Ascending aorta (tissue), 2 donors: ENCODE measurements at regions not wholly inside any gene's neighbourhood (a gene's known extent, or its start where the extent isn't known, plus 50 kb on each side); places are given as distances from the start of the nearest gene placed in this dataset.

Source experiments
- DNase-seq, 2 donors: peaks; one replicate each; pipeline ENCODE4 v3.0.0-alpha.2; 2019; ENCODE audit warnings: low spot score in 2 of 2
- H3K27ac ChIP-seq, 2 donors: fragments of 200-600 bp; sonication (generic); one replicate each; pipeline ENCODE4 v1.5.1; 2016 to 2017; ENCODE audit warnings: mild to moderate bottlenecking in 1 of 2
- H3K27me3 ChIP-seq: fragments of 200-600 bp; sonication (generic); one replicate; pipeline ENCODE4 v1.5.1; 2017
- H3K36me3 ChIP-seq, 2 donors: fragments of 200-600 bp; sonication (generic); one replicate each; pipeline ENCODE4 v1.5.1; 2016
- H3K4me1 ChIP-seq, 2 donors: fragments of 200-600 bp; sonication (generic); one replicate each; pipeline ENCODE4 v1.5.1; 2016 to 2017; ENCODE audit warnings: mild to moderate bottlenecking in 1 of 2
- H3K4me3 ChIP-seq, 2 donors: fragments of 200-600 bp; sonication (generic); one replicate each; pipeline ENCODE4 v1.5.1; 2016 to 2017; ENCODE audit warnings: mild to moderate bottlenecking in 1 of 2
- H3K9me3 ChIP-seq, 2 donors: fragments of 200-600 bp; sonication (generic); one replicate each; pipeline ENCODE4 v1.5.1; 2016
- CTCF ChIP-seq, 3 experiments: fragments of 200-600 bp in 2 of 3; fragments of 450-650 bp in 1 of 3; sonication (generic) in 2 of 3; IDR thresholded peaks; one replicate each; pipeline ENCODE4 v1.5.1; 2016 to 2019; ENCODE audit warnings: antibody characterized with exemption in 3 of 3, mild to moderate bottlenecking in 1 of 3, moderate library complexity in 1 of 3
- intact Hi-C: fragments of 100-400 bp; cut with DNase I; formaldehyde crosslinking; loops from one replicate; pipeline ENCODE4 v1.15.1; 2023

- Histone ChIP-seq H3K4me1 (peaks cover 2 to 27% of the 10 kb centered on the region in 2 donors), H3K4me3 (no peak overlapping the region), H3K9me3 (no peaks in the 10 kb centered on the region), H3K27me3 (no peaks in the 10 kb centered on the region), H3K36me3 (no peaks in the 10 kb centered on the region), H3K27ac (peak overlapping the region; percentile 61 to 65)
- no peak for DNase-seq
- TF ChIP-seq CTCF (IDR thresholded peaks at IDR 0.05): no peak
- intact Hi-C loops: loop anchor here (5.0 kb wide), 2 partner anchors 89 to 226 kb away; no protein-coding TSS in a partner anchor
Observed at GRCh38 chr13:33452873-33453517, 167.4 kb upstream of the STARD13 start.

DNA sequence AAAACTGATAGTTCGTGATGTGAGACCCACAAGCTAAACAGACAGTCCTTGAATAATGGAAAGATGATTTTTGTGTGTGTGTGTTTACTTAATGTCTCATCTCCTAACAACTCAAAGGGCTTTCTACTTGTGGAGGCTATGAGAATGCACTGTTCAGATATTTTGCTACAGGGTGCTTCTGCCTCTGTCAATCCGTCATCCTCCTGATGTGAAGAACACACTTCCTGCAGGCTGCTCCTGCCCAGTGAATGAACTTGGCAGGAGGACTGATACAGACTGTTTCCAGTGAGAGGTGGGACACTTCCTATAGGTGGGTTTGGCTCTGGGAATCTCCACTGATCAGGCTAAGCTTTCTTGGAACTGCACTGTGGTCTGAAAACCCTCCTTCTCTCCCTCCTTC, 168.4 kb upstream of the STARD13 start:
- peak overlapping the region; percentile 62 to 70 for H3K27ac ChIP-seq

DNA sequence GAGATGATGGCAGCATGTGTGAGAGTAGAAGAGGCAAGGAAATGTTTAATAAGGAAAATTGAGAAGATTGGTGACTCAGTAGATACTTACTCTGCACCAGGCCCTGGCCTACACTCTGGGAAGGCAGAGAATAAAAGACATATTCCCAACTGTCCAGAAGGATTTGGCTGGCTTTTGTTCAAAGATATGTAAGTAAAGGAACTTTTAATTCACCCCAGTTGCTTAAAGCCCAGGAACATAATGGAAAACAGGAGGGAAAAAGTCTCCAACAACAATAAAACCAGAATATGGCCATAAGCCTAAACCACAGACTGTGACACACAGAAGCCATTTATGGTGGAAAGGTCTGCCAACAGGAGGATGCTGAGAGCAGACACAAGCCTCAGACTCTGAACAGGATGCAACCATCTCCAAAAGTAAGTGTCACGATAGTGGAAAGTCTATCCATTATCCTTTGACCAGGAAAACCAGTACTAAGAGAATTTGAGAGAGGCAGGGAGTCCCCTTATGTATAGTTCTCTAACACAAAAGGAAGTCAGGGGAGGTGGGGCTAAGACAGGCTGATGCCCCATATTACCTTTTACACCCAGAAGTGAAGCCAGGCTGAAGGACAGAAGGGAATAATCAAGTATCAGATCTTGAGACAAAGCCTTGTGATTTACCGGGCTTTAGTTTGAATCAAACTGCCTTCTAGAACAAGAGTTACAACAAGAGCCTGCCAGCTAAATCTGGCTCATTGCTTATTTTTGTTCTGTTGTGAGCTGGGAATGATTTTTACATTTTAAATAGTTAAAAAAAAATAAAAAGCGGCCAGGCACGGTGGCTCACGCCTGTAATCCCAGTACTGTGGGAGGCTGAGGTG, 169.5 kb upstream of the STARD13 start:
- H3K4me1 ChIP-seq: peaks cover 2 to 27% of the 10 kb centered on the region in 2 donors
- intact Hi-C loops: loop anchor here (5.0 kb wide), 2 partner anchors 87 to 228 kb away; no protein-coding TSS in a partner anchor
- no peaks in the 10 kb centered on the region for H3K27me3 ChIP-seq
- no peaks in the 10 kb centered on the region for H3K36me3 ChIP-seq
- H3K4me3 ChIP-seq: no peak overlapping the region
- no peak for DNase-seq
- H3K9me3 ChIP-seq: peaks cover 2 to 15% of the 10 kb centered on the region in 2 donors
- peak overlapping the region; percentile 62 to 70 for H3K27ac ChIP-seq
- TF ChIP-seq CTCF (IDR thresholded peaks at IDR 0.05): no peak

More for the DNA sequence above, 168.4 kb upstream of the STARD13 start:
- DNase-seq: no peak
- Histone ChIP-seq H3K4me3 (no peak overlapping the region), H3K36me3 (no peaks in the 10 kb centered on the region), H3K4me1 (peaks cover 2 to 27% of the 10 kb centered on the region in 2 donors), H3K9me3 (peaks cover 0 to 4% of the 10 kb centered on the region in 2 donors), H3K27me3 (no peaks in the 10 kb centered on the region)
- intact Hi-C loops: loop anchor here (5.0 kb wide), 2 partner anchors 88 to 227 kb away; no protein-coding TSS in a partner anchor
- TF ChIP-seq CTCF (IDR thresholded peaks at IDR 0.05): no peak

- Histone ChIP-seq H3K36me3 (no peaks in the 10 kb centered on the region), H3K9me3 (peaks cover 8 to 23% of the 10 kb centered on the region in 2 donors), H3K27me3 (no peaks in the 10 kb centered on the region), H3K27ac (no peak overlapping the region), H3K4me3 (no peak overlapping the region), H3K4me1 (peaks cover 2 to 5% of the 10 kb centered on the region in 2 donors)
- TF ChIP-seq CTCF (IDR thresholded peaks at IDR 0.05): no peak
- DNase-seq: no peak
- intact Hi-C loops: no loop called here
Observed at GRCh38 chr13:33459702-33460101, 174.1 kb upstream of the STARD13 start.

DNA sequence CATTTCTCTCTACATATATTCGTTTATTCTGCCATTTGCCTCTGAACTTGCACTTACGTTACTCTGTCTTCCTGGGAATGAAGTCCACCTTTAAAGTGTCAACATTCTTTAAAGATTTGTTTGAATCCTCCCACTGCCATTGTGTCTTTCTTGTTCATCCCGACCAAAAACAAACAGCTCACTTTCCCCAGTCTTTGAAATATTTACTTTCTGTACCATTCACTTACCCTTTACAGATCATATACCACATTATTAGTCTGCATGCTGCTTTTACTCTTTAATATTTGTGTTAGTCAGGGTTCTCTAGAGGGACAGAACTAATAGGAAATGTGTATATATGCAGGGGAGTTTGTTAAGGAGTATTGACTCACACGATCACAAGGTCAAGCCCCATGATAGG, 176.6 kb upstream of the STARD13 start:
- Histone ChIP-seq H3K4me3 (no peak overlapping the region), H3K36me3 (no peaks in the 10 kb centered on the region), H3K27ac (no peak overlapping the region), H3K4me1 (no peaks in the 10 kb centered on the region), H3K27me3 (no peaks in the 10 kb centered on the region), H3K9me3 (peaks cover 8 to 23% of the 10 kb centered on the region in 2 donors)
- DNase-seq: no peak
- TF ChIP-seq CTCF (IDR thresholded peaks at IDR 0.05): no peak
- intact Hi-C loops: no loop called here
